ENCODE measurements at regions not wholly inside any gene's neighbourhood (a gene's known extent, or its start where the extent isn't known, plus 50 kb on each side); places are given as distances from the start of the nearest gene placed in this dataset.

GRCh38 chr2:194015751-194016150 is 1641.3 kb upstream of the SLC39A10 start:
- Histone ChIP-seq H3K27ac (no peak overlapping the region), H3K27me3 (no peaks in the 10 kb centered on the region), H3K4me3 (no peak overlapping the region), H3K9me3 (no peaks in the 10 kb centered on the region), H3K4me1 (no peaks in the 10 kb centered on the region), H3K36me3 (no peaks in the 10 kb centered on the region)
- intact Hi-C loops (cut with DNase I; ENCODE audit: low total_unique reads) = no loop called here
- no peak for DNase-seq
- no peak for TF ChIP-seq CTCF (IDR thresholded peaks at IDR 0.05)

GRCh38 chr2:194014639-194015038 is 1642.4 kb upstream of the SLC39A10 start:
- no peak for TF ChIP-seq CTCF (IDR thresholded peaks at IDR 0.05)
- Histone ChIP-seq H3K27me3 (no peaks in the 10 kb centered on the region), H3K9me3 (no peaks in the 10 kb centered on the region), H3K4me3 (no peak overlapping the region), H3K36me3 (no peaks in the 10 kb centered on the region), H3K4me1 (no peaks in the 10 kb centered on the region), H3K27ac (no peak overlapping the region)
- no peak for DNase-seq
- intact Hi-C loops (cut with DNase I; ENCODE audit: low total_unique reads) = no loop called here

- no peaks in the 10 kb centered on the region for H3K36me3 ChIP-seq
- H3K9me3 ChIP-seq = peaks cover 0 to 10% (median 0%) of the 10 kb centered on the region in 3 donors
- no peaks in the 10 kb centered on the region for H3K4me1 ChIP-seq
- H3K27ac ChIP-seq = no peak overlapping the region
- H3K4me3 ChIP-seq = no peak overlapping the region
- intact Hi-C loops (cut with DNase I; ENCODE audit: low total_unique reads) = no loop called here
- no peaks in the 10 kb centered on the region for H3K27me3 ChIP-seq
- no peak for TF ChIP-seq CTCF (IDR thresholded peaks at IDR 0.05)
- DNase-seq = no peak
These were observed 1652.3 kb upstream of the SLC39A10 start for GRCh38 chr2:194004590-194005206.

GRCh38 chr2:194003911-194004310 is 1653.1 kb upstream of the SLC39A10 start:
- Histone ChIP-seq H3K4me3 (no peak overlapping the region), H3K27ac (no peak overlapping the region), H3K9me3 (peaks cover 0 to 8% (median 0%) of the 10 kb centered on the region in 3 donors), H3K4me1 (no peaks in the 10 kb centered on the region), H3K27me3 (no peaks in the 10 kb centered on the region), H3K36me3 (no peaks in the 10 kb centered on the region)
- intact Hi-C loops (cut with DNase I; ENCODE audit: low total_unique reads) = no loop called here
- TF ChIP-seq CTCF (IDR thresholded peaks at IDR 0.05) = no peak
- DNase-seq = no peak

GRCh38 chr2:194002699-194003368 is 1654.2 kb upstream of the SLC39A10 start:
- Histone ChIP-seq H3K4me3 (no peak overlapping the region), H3K27ac (no peak overlapping the region), H3K9me3 (peaks cover 0 to 6% (median 0%) of the 10 kb centered on the region in 3 donors), H3K27me3 (no peaks in the 10 kb centered on the region), H3K4me1 (no peaks in the 10 kb centered on the region), H3K36me3 (no peaks in the 10 kb centered on the region)
- DNase-seq = no peak
- intact Hi-C loops (cut with DNase I; ENCODE audit: low total_unique reads) = no loop called here
- no peak for TF ChIP-seq CTCF (IDR thresholded peaks at IDR 0.05)

Data from tibial artery (tissue), 4 donors.